ENCODE measurements at regions not wholly inside any gene's neighbourhood (a gene's known extent, or its start where the extent isn't known, plus 50 kb on each side); places are given as distances from the start of the nearest gene placed in this dataset.

GRCh38 chr16:49930841-49931240, 74.9 kb upstream of the ZNF423 start:
- TF ChIP-seq POLR2A (IDR thresholded peaks at IDR 0.05; ENCODE audit: extremely low read depth, insufficient read length), result no peak
- TF ChIP-seq, protein P1, sequence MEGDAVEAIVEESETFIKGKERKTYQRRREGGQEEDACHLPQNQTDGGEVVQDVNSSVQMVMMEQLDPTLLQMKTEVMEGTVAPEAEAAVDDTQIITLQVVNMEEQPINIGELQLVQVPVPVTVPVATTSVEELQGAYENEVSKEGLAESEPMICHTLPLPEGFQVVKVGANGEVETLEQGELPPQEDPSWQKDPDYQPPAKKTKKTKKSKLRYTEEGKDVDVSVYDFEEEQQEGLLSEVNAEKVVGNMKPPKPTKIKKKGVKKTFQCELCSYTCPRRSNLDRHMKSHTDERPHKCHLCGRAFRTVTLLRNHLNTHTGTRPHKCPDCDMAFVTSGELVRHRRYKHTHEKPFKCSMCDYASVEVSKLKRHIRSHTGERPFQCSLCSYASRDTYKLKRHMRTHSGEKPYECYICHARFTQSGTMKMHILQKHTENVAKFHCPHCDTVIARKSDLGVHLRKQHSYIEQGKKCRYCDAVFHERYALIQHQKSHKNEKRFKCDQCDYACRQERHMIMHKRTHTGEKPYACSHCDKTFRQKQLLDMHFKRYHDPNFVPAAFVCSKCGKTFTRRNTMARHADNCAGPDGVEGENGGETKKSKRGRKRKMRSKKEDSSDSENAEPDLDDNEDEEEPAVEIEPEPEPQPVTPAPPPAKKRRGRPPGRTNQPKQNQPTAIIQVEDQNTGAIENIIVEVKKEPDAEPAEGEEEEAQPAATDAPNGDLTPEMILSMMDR (IDR thresholded peaks at IDR 0.05; ENCODE audit: low read depth, low read length), result no peak

Data from NB4 (cell line).